DMS114 treated with DMSO at 0.1 percent for 48 hours (cell line): ENCODE measurements at regions not wholly inside any gene's neighbourhood (a gene's known extent, or its start where the extent isn't known, plus 50 kb on each side); places are given as distances from the start of the nearest gene placed in this dataset.
"Not testable (repeated sequence)": the region's sequence is repeated elsewhere in the genome, so short reads cannot be mapped to it uniquely, and the experiment has no call there.

Experiments used
- DNase-seq: peaks from one replicate; lab custom pipeline; 2025; ENCODE audit not compliant: unreplicated experiment; lab: John Stamatoyannopoulos, UW

- DNase-seq: no peak
Observed at GRCh38 chr14:101076451-101077198, 173.1 kb upstream of the RTL1 start.

- no peak for DNase-seq
Observed at GRCh38 chr14:101077481-101078074, 174.1 kb upstream of the RTL1 start.

GRCh38 chr14:101078170-101078891 is 174.8 kb upstream of the RTL1 start:
- DNase-seq: no peak

GRCh38 chr14:101078892-101079221 is 175.3 kb upstream of the RTL1 start:
- no peak for DNase-seq

GRCh38 chr14:101080922-101081593 is 177.5 kb upstream of the RTL1 start:
- DNase-seq: no peak

GRCh38 chr14:101082036-101082435 is 178.5 kb upstream of the RTL1 start:
- DNase-seq: no peak

GRCh38 chr14:101082436-101083384 is 179.2 kb upstream of the RTL1 start:
- DNase-seq: no peak

GRCh38 chr14:101083564-101084435 is 180.3 kb upstream of the RTL1 start:
- DNase-seq: no peak

GRCh38 chr14:101084436-101084826 is 180.9 kb upstream of the RTL1 start:
- no peak for DNase-seq

GRCh38 chr14:101086926-101087325 is 183.4 kb upstream of the RTL1 start:
- DNase-seq: no peak

- DNase-seq: no peak
Observed at GRCh38 chr14:101087614-101088394, 184.3 kb upstream of the RTL1 start.

GRCh38 chr14:101088395-101088667 is 184.8 kb upstream of the RTL1 start:
- DNase-seq: no peak

- no peak for DNase-seq
Observed at GRCh38 chr14:101088714-101089113, 185.2 kb upstream of the RTL1 start.

- DNase-seq: not testable (repeated sequence)
Observed at GRCh38 chr14:101090478-101090877, 187.0 kb upstream of the RTL1 start.

- DNase-seq: no peak
Observed at GRCh38 chr14:101090976-101091375, 187.5 kb upstream of the RTL1 start.

- DNase-seq: not testable (repeated sequence)
Observed at GRCh38 chr14:101094916-101095315, 191.4 kb upstream of the RTL1 start.

- DNase-seq: no peak
Observed at GRCh38 chr14:101096551-101096950, 193.0 kb upstream of the RTL1 start.

- DNase-seq: no peak
Observed at GRCh38 chr14:101097109-101097793, 193.7 kb upstream of the RTL1 start.

- DNase-seq: no peak
Observed at GRCh38 chr14:101098177-101098576, 194.7 kb upstream of the RTL1 start.
